ENCODE measurements at regions not wholly inside any gene's neighbourhood (a gene's known extent, or its start where the extent isn't known, plus 50 kb on each side); places are given as distances from the start of the nearest gene placed in this dataset.
"Not testable (repeated sequence)": the region's sequence is repeated elsewhere in the genome, so short reads cannot be mapped to it uniquely, and the experiment has no call there.

- peak; percentile 8 to 37 for DNase-seq
Observed at GRCh38 chr4:154030746-154031145, 241.9 kb upstream of the SFRP2 start.

GRCh38 chr4:154030152-154030551 is 241.3 kb upstream of the SFRP2 start:
- Histone ChIP-seq H3K9me3 (ENCODE audit: control insufficient read depth in 2 of 2, insufficient read depth in 1 of 2, low read depth in 1 of 2, low read length in 1 of 2) (no peaks in the 10 kb centered on the region), H3K27ac (ENCODE audit: low read depth in 1 of 3, low read length in 2 of 3) (no peak overlapping the region), H3K4me3 (ENCODE audit: low read depth in 1 of 3, low read length in 3 of 3) (no peak overlapping the region), H3K27me3 (ENCODE audit: control insufficient read depth in 3 of 3, insufficient read depth in 3 of 3, low read length in 3 of 3) (no peaks in the 10 kb centered on the region), H3K36me3 (ENCODE audit: control insufficient read depth in 3 of 3, insufficient read depth in 2 of 3, low read depth in 1 of 3, low read length in 3 of 3) (no peaks in the 10 kb centered on the region), H3K4me1 (ENCODE audit: control insufficient read depth in 3 of 3, insufficient read depth in 2 of 3, low read depth in 1 of 3, low read length in 2 of 3) (no peaks in the 10 kb centered on the region)
- no peak for DNase-seq
- 43 to 70% (median 55%) methylated on average over 2 of the region's 2 CpGs for WGBS, 3 donors
- no peak for FAIRE-seq

More at GRCh38 chr4:154030746-154031145, 241.9 kb upstream of the SFRP2 start:
- no peak overlapping the region for H3K27ac ChIP-seq (ENCODE audit: low read depth in 1 of 3, low read length in 2 of 3)
- WGBS, 3 donors, result 6 to 15% (median 6%) methylated on average over 2 of the region's 2 CpGs
- H3K4me3 ChIP-seq (ENCODE audit: low read depth in 1 of 3, low read length in 3 of 3), result no peak overlapping the region
- H3K9me3 ChIP-seq (ENCODE audit: control insufficient read depth in 2 of 2, insufficient read depth in 1 of 2, low read depth in 1 of 2, low read length in 1 of 2), result no peaks in the 10 kb centered on the region
- no peaks in the 10 kb centered on the region for H3K36me3 ChIP-seq (ENCODE audit: control insufficient read depth in 3 of 3, insufficient read depth in 2 of 3, low read depth in 1 of 3, low read length in 3 of 3)
- no peaks in the 10 kb centered on the region for H3K4me1 ChIP-seq (ENCODE audit: control insufficient read depth in 3 of 3, insufficient read depth in 2 of 3, low read depth in 1 of 3, low read length in 2 of 3)
- no peaks in the 10 kb centered on the region for H3K27me3 ChIP-seq (ENCODE audit: control insufficient read depth in 3 of 3, insufficient read depth in 3 of 3, low read length in 3 of 3)
- no peak for FAIRE-seq

- no peak overlapping the region for H3K27ac ChIP-seq (ENCODE audit: low read depth in 1 of 3, low read length in 2 of 3)
- H3K9me3 ChIP-seq (ENCODE audit: control insufficient read depth in 2 of 2, insufficient read depth in 1 of 2, low read depth in 1 of 2, low read length in 1 of 2), result no peaks in the 10 kb centered on the region
- no peak overlapping the region for H3K4me3 ChIP-seq (ENCODE audit: low read depth in 1 of 3, low read length in 3 of 3)
- no peaks in the 10 kb centered on the region for H3K4me1 ChIP-seq (ENCODE audit: control insufficient read depth in 3 of 3, insufficient read depth in 2 of 3, low read depth in 1 of 3, low read length in 2 of 3)
- 83 to 85% (median 84%) methylated on average over 2 of the region's 2 CpGs for WGBS, 3 donors
- H3K27me3 ChIP-seq (ENCODE audit: control insufficient read depth in 3 of 3, insufficient read depth in 3 of 3, low read length in 3 of 3), result no peaks in the 10 kb centered on the region
- no peak for DNase-seq
- no peak for FAIRE-seq
- no peaks in the 10 kb centered on the region for H3K36me3 ChIP-seq (ENCODE audit: control insufficient read depth in 3 of 3, insufficient read depth in 2 of 3, low read depth in 1 of 3, low read length in 3 of 3)
Observed at GRCh38 chr4:154029171-154029570, 240.3 kb upstream of the SFRP2 start.

DNA sequence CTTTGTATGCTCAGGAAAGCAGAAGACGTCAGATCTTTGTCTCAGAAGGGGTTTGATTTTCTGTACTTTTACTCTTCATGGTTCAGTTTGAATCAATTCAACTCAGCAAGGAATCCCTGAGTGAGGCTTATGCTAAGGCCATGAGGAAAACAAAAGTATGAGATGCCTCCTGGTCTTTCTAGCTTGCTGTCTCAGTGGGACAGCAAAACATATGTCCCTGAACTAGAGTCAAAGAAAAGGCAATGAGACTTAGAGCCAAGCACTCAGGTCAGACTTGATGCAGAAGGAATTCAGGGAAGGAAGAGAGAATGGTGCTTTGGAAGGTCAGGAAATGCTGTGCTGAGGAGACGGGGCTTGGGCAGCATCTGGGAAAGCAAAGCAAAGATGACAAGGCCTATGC is 236.2 kb upstream of the SFRP2 start:
- FAIRE-seq, result no peak
- WGBS, 3 donors, result 59 to 74% (median 62%) methylated on average over 2 of the region's 2 CpGs
- Histone ChIP-seq H3K9me3 (ENCODE audit: control insufficient read depth in 2 of 2, insufficient read depth in 1 of 2, low read depth in 1 of 2, low read length in 1 of 2) (no peaks in the 10 kb centered on the region), H3K27ac (ENCODE audit: low read depth in 1 of 3, low read length in 2 of 3) (no peak overlapping the region), H3K4me1 (ENCODE audit: control insufficient read depth in 3 of 3, insufficient read depth in 2 of 3, low read depth in 1 of 3, low read length in 2 of 3) (no peaks in the 10 kb centered on the region), H3K36me3 (ENCODE audit: control insufficient read depth in 3 of 3, insufficient read depth in 2 of 3, low read depth in 1 of 3, low read length in 3 of 3) (no peaks in the 10 kb centered on the region), H3K27me3 (ENCODE audit: control insufficient read depth in 3 of 3, insufficient read depth in 3 of 3, low read length in 3 of 3) (no peaks in the 10 kb centered on the region), H3K4me3 (ENCODE audit: low read depth in 1 of 3, low read length in 3 of 3) (no peak overlapping the region)
- DNase-seq, result no peak

GRCh38 chr4:154024097-154024694 is 235.3 kb upstream of the SFRP2 start:
- H3K4me1 ChIP-seq (ENCODE audit: control insufficient read depth in 3 of 3, insufficient read depth in 2 of 3, low read depth in 1 of 3, low read length in 2 of 3), result no peaks in the 10 kb centered on the region
- H3K27ac ChIP-seq (ENCODE audit: low read depth in 1 of 3, low read length in 2 of 3), result no peak overlapping the region
- FAIRE-seq, result no peak

DNA sequence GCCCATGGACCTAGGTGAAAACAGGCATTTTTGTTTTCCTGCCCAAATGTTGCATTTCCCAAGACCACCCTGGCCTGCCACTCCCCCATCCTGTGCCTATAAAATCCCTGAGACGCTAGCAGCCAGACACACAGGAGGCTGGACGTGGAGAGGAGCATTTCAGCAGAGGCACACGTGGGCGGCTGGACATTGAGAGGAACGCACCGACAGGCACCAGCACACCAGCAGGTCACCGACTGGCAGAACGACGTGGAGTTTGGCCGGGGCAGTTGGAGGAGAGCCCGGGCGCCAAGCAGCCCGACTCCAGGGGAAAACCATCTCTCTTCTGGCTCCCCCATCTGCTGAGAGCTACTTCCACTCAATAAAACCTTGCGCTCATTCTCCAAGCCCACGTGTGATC is 234.8 kb upstream of the SFRP2 start:
- WGBS, 3 donors, result 66 to 89% (median 83%) methylated on average over 15 of the region's 15 CpGs

More at GRCh38 chr4:154024097-154024694, 235.3 kb upstream of the SFRP2 start:
- H3K36me3 ChIP-seq (ENCODE audit: control insufficient read depth in 3 of 3, insufficient read depth in 2 of 3, low read depth in 1 of 3, low read length in 3 of 3), result no peaks in the 10 kb centered on the region
- H3K27me3 ChIP-seq (ENCODE audit: control insufficient read depth in 3 of 3, insufficient read depth in 3 of 3, low read length in 3 of 3), result no peaks in the 10 kb centered on the region
- no peaks in the 10 kb centered on the region for H3K9me3 ChIP-seq (ENCODE audit: control insufficient read depth in 2 of 2, insufficient read depth in 1 of 2, low read depth in 1 of 2, low read length in 1 of 2)
- no peak overlapping the region for H3K4me3 ChIP-seq (ENCODE audit: low read depth in 1 of 3, low read length in 3 of 3)
- 61 to 63% (median 62%) methylated on average over 11 of the region's 11 CpGs for WGBS, 3 donors
- no peak for DNase-seq

GRCh38 chr4:154019811-154020210 is 230.9 kb upstream of the SFRP2 start:
- Histone ChIP-seq H3K27ac (ENCODE audit: low read depth in 1 of 3, low read length in 2 of 3) (no peak overlapping the region), H3K4me1 (ENCODE audit: control insufficient read depth in 3 of 3, insufficient read depth in 2 of 3, low read depth in 1 of 3, low read length in 2 of 3) (no peaks in the 10 kb centered on the region), H3K27me3 (ENCODE audit: control insufficient read depth in 3 of 3, insufficient read depth in 3 of 3, low read length in 3 of 3) (no peaks in the 10 kb centered on the region), H3K9me3 (ENCODE audit: control insufficient read depth in 2 of 2, insufficient read depth in 1 of 2, low read depth in 1 of 2, low read length in 1 of 2) (no peaks in the 10 kb centered on the region), H3K4me3 (ENCODE audit: low read depth in 1 of 3, low read length in 3 of 3) (no peak overlapping the region), H3K36me3 (ENCODE audit: control insufficient read depth in 3 of 3, insufficient read depth in 2 of 3, low read depth in 1 of 3, low read length in 3 of 3) (no peaks in the 10 kb centered on the region)
- DNase-seq, result no peak
- FAIRE-seq, result no peak
- 88 to 89% (median 89%) methylated on average over 7 of the region's 7 CpGs for WGBS, 3 donors

More for the DNA sequence above, 234.8 kb upstream of the SFRP2 start:
- not testable (repeated sequence) for H3K27ac ChIP-seq (ENCODE audit: low read depth in 1 of 3, low read length in 2 of 3); H3K27me3 ChIP-seq (ENCODE audit: control insufficient read depth in 3 of 3, insufficient read depth in 3 of 3, low read length in 3 of 3); H3K4me1 ChIP-seq (ENCODE audit: control insufficient read depth in 3 of 3, insufficient read depth in 2 of 3, low read depth in 1 of 3, low read length in 2 of 3); H3K36me3 ChIP-seq (ENCODE audit: control insufficient read depth in 3 of 3, insufficient read depth in 2 of 3, low read depth in 1 of 3, low read length in 3 of 3); FAIRE-seq; H3K4me3 ChIP-seq (ENCODE audit: low read depth in 1 of 3, low read length in 3 of 3); DNase-seq; H3K9me3 ChIP-seq (ENCODE audit: control insufficient read depth in 2 of 2, insufficient read depth in 1 of 2, low read depth in 1 of 2, low read length in 1 of 2)

GRCh38 chr4:154018659-154019058 is 229.8 kb upstream of the SFRP2 start:
- Histone ChIP-seq H3K27ac (ENCODE audit: low read depth in 1 of 3, low read length in 2 of 3) (no peak overlapping the region), H3K36me3 (ENCODE audit: control insufficient read depth in 3 of 3, insufficient read depth in 2 of 3, low read depth in 1 of 3, low read length in 3 of 3) (no peaks in the 10 kb centered on the region), H3K4me1 (ENCODE audit: control insufficient read depth in 3 of 3, insufficient read depth in 2 of 3, low read depth in 1 of 3, low read length in 2 of 3) (no peaks in the 10 kb centered on the region), H3K9me3 (ENCODE audit: control insufficient read depth in 2 of 2, insufficient read depth in 1 of 2, low read depth in 1 of 2, low read length in 1 of 2) (no peaks in the 10 kb centered on the region), H3K4me3 (ENCODE audit: low read depth in 1 of 3, low read length in 3 of 3) (no peak overlapping the region), H3K27me3 (ENCODE audit: control insufficient read depth in 3 of 3, insufficient read depth in 3 of 3, low read length in 3 of 3) (no peaks in the 10 kb centered on the region)
- DNase-seq, result no peak
- WGBS, 3 donors, result 48 to 62% (median 54%) methylated on average over 4 of the region's 4 CpGs
- no peak for FAIRE-seq

- H3K9me3 ChIP-seq (ENCODE audit: control insufficient read depth in 2 of 2, insufficient read depth in 1 of 2, low read depth in 1 of 2, low read length in 1 of 2), result no peaks in the 10 kb centered on the region
- DNase-seq, result no peak
- H3K36me3 ChIP-seq (ENCODE audit: control insufficient read depth in 3 of 3, insufficient read depth in 2 of 3, low read depth in 1 of 3, low read length in 3 of 3), result no peaks in the 10 kb centered on the region
- no peak overlapping the region for H3K27ac ChIP-seq (ENCODE audit: low read depth in 1 of 3, low read length in 2 of 3)
- no peak for FAIRE-seq
- no peak overlapping the region for H3K4me3 ChIP-seq (ENCODE audit: low read depth in 1 of 3, low read length in 3 of 3)
- 79 to 87% (median 85%) methylated on average over 3 of the region's 3 CpGs for WGBS, 3 donors
- no peaks in the 10 kb centered on the region for H3K4me1 ChIP-seq (ENCODE audit: control insufficient read depth in 3 of 3, insufficient read depth in 2 of 3, low read depth in 1 of 3, low read length in 2 of 3)
- H3K27me3 ChIP-seq (ENCODE audit: control insufficient read depth in 3 of 3, insufficient read depth in 3 of 3, low read length in 3 of 3), result no peaks in the 10 kb centered on the region
Observed at GRCh38 chr4:154015578-154015977, 226.7 kb upstream of the SFRP2 start.

Measured in small intestine (tissue), 7 donors.